OCI-LY3 (cell line): ENCODE measurements at regions not wholly inside any gene's neighbourhood (a gene's known extent, or its start where the extent isn't known, plus 50 kb on each side); places are given as distances from the start of the nearest gene placed in this dataset.

Experiments
- H2AFZ ChIP-seq: fragments of 200-600, 300-600 bp; shearing (Covaris generic); 2 replicates; pipeline ENCODE4 v1.6.0; 2014; ENCODE audit warnings: antibody characterized with exemption, low read depth, low read length
- H3K27ac ChIP-seq: fragments of 200-600, 300-600 bp; sonication (generic); 2 replicates; pipeline ENCODE4 v1.5.1; 2014; ENCODE audit warnings: mild to moderate bottlenecking, low read length, moderate library complexity, mixed read lengths
- H3K27me3 ChIP-seq: fragments of 200-600, 300-600 bp; sonication (generic); 2 replicates; pipeline ENCODE4 v1.6.1; 2014; ENCODE audit warnings: low read depth, low read length, mixed read lengths
- H3K36me3 ChIP-seq: fragments of 200-600, 300-600 bp; sonication (generic); replicated peaks from 2 replicates; pipeline ENCODE3; 2014; ENCODE audit warnings: low read depth, low read length, mixed read lengths
- H3K4me1 ChIP-seq: fragments of 300-600, 200-600 bp; sonication (generic); 2 replicates; pipeline ENCODE4 v1.6.1; 2014; ENCODE audit warnings: low read length, mixed read lengths
- H3K4me2 ChIP-seq: fragments of 200-600, 300-600 bp; sonication (generic); 2 replicates; pipeline ENCODE4 v1.6.1; 2014; ENCODE audit warnings: low read length, mixed read lengths
- H3K4me3 ChIP-seq: fragments of 300-600, 200-600 bp; sonication (generic); 2 replicates; pipeline ENCODE4 v1.5.1; 2014; ENCODE audit warnings: antibody characterized with exemption, mild to moderate bottlenecking, low read length, moderate library complexity
- H3K79me2 ChIP-seq: fragments of 300-600, 200-600 bp; shearing (Covaris generic); 2 replicates; pipeline ENCODE4 v1.6.1; 2014; ENCODE audit warnings: mild to moderate bottlenecking, low read length, mixed read lengths
- H3K9ac ChIP-seq: fragments of 300-600, 200-600 bp; shearing (Covaris generic); 2 replicates; pipeline ENCODE4 v1.6.0; 2014; ENCODE audit warnings: mild to moderate bottlenecking, low read length, moderate library complexity
- H3K9me3 ChIP-seq: fragments of 200-600, 300-600 bp; shearing (Covaris generic); 2 replicates; pipeline ENCODE4 v1.6.1; 2014; ENCODE audit warnings: low read length, mixed read lengths; ENCODE audit not compliant: insufficient read depth
- H4K20me1 ChIP-seq: fragments of 200-600, 300-600 bp; sonication (generic); 2 replicates; pipeline ENCODE4 v1.6.1; 2016; ENCODE audit warnings: low read length, mixed read lengths; ENCODE audit not compliant: insufficient read depth
- EZH2phosphoT487 ChIP-seq: fragments of 200-600 bp; shearing (Covaris generic); IDR thresholded peaks from 2 replicates; pipeline ENCODE4 v1.6.1; 2018; ENCODE audit warnings: antibody characterized with exemption, mixed run types, low read depth
- TF ChIP-seq, protein P1 (sequence below): fragments of 200-600, 300-600 bp; sonication (generic); IDR thresholded peaks from 2 replicates; pipeline ENCODE4 v1.5.1; 2014; ENCODE audit warnings: antibody characterized with exemption, low read length, low read depth

DNA sequence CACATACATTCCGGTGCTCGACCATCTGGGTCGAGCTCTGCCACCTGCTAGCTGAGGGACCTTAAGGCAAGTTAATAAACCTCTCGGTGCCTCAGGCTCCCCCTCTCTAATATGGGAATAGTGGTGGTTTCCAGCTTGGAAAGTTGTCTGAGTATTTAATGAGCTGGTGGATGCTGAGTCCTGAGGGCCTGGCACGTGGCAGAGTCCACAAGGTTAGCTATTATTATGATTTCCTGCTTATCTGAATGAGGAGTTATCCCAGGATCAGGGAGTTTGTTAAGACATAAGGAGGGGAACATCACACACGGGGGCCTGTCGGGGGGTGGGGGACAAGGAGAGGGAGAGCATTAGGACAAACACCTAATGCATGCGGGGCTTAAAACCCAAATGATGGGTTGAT, 80.1 kb upstream of the SLC22A23 start:
- Histone ChIP-seq H3K4me1 (no peaks in the 10 kb centered on the region), H3K27ac (no peak overlapping the region), H3K9ac (no peak overlapping the region), H4K20me1 (no peaks in the 10 kb centered on the region), H3K79me2 (no peaks in the 10 kb centered on the region), H3K36me3 (no peaks in the 10 kb centered on the region), H3K27me3 (peaks cover 10% of the 10 kb centered on the region; the same call in 1 of the 2 replicates), H2AFZ (no peak overlapping the region), H3K4me2 (no peak overlapping the region), H3K9me3 (no peaks in the 10 kb centered on the region), H3K4me3 (no peak overlapping the region)
- TF ChIP-seq EZH2phosphoT487: no peak
- TF ChIP-seq, protein P1, sequence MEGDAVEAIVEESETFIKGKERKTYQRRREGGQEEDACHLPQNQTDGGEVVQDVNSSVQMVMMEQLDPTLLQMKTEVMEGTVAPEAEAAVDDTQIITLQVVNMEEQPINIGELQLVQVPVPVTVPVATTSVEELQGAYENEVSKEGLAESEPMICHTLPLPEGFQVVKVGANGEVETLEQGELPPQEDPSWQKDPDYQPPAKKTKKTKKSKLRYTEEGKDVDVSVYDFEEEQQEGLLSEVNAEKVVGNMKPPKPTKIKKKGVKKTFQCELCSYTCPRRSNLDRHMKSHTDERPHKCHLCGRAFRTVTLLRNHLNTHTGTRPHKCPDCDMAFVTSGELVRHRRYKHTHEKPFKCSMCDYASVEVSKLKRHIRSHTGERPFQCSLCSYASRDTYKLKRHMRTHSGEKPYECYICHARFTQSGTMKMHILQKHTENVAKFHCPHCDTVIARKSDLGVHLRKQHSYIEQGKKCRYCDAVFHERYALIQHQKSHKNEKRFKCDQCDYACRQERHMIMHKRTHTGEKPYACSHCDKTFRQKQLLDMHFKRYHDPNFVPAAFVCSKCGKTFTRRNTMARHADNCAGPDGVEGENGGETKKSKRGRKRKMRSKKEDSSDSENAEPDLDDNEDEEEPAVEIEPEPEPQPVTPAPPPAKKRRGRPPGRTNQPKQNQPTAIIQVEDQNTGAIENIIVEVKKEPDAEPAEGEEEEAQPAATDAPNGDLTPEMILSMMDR: no peak

DNA sequence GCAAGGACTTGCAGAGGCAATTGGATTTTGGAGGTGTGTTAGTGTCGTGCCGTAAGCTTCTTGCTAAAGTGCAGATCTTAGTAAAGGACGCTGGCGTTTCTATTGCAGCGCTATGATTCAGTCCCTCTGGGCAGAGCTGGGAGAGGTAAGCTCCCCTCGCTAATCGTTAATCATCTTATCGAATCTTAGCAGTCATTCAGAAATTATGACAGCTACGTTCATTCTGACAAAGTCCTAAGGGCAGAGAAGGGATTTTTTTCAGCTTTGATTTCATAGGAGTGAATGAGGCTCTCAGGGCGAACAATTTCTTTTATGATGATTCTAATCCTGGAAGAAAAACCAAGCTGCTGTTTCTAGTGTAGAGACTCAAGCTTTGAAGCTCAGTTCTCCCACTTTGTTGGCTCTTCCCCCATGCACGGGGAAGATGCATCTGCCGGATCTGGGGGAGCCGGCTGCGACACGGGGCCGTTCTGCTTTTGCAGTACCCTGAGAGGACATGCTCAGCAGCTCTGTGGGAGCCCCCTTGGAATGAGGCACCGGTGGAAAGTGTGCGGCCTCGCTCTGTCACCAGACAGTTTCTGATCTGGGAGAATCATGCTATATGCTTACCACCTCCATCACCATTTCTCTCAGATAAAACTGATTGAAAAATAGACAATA, 79.1 kb upstream of the SLC22A23 start:
- no peaks in the 10 kb centered on the region for H3K79me2 ChIP-seq

DNA sequence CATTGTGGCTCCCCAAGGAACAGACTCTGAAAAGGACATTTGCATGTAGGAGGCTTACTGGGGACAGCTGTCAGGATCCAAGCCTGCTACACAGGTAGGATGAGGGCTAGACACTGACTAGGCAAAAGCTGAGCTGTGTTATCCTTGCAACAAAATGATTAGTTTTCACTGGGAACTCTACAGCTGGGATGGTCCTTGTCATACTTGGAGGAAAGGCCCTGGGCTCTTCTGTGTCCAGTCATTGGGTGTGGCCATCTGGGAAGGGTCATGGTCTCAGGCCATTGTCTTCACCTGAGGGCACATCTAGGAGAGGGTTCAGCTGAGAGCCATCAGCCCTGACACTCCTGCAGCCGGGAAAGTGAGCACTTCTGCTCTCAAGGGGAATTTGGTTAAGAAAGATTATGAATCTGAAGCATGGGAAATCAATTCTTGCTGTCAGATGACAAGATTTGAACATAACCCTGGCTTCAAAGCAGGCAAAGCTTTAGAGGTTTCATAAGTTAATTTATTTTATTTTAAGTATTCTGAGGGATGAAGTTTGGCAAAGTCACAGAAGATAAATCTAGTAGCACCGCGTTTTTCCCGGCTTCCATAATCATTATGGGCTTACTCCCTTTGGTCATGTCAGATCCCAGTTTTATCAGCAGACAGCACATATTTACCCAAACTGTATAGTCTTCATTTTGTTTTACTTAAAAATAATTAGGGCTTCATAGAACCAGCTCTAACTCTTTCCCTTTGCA, 78.4 kb upstream of the SLC22A23 start:
- H3K79me2 ChIP-seq: no peaks in the 10 kb centered on the region
- no peaks in the 10 kb centered on the region for H3K4me1 ChIP-seq
- no peak overlapping the region for H3K9ac ChIP-seq
- TF ChIP-seq, protein P1: no peak
- no peak for TF ChIP-seq EZH2phosphoT487
- no peak overlapping the region for H3K4me3 ChIP-seq
- H3K27ac ChIP-seq: no peak overlapping the region
- no peaks in the 10 kb centered on the region for H4K20me1 ChIP-seq
- H3K36me3 ChIP-seq: no peaks in the 10 kb centered on the region
- no peaks in the 10 kb centered on the region for H3K9me3 ChIP-seq
- H3K27me3 ChIP-seq: peaks cover 10% of the 10 kb centered on the region; the same call in 1 of the 2 replicates
- H3K4me2 ChIP-seq: no peak overlapping the region
- no peak overlapping the region for H2AFZ ChIP-seq

More for the DNA sequence above, 79.1 kb upstream of the SLC22A23 start:
- Histone ChIP-seq H3K4me2 (no peak overlapping the region), H3K27me3 (peaks cover 10% of the 10 kb centered on the region; the same call in 1 of the 2 replicates), H3K27ac (no peak overlapping the region), H2AFZ (no peak overlapping the region), H3K9ac (no peak overlapping the region), H3K4me1 (no peaks in the 10 kb centered on the region), H3K9me3 (no peaks in the 10 kb centered on the region), H4K20me1 (no peaks in the 10 kb centered on the region), H3K4me3 (no peak overlapping the region), H3K36me3 (no peaks in the 10 kb centered on the region)
- TF ChIP-seq, protein P1: no peak
- TF ChIP-seq EZH2phosphoT487: no peak

DNA sequence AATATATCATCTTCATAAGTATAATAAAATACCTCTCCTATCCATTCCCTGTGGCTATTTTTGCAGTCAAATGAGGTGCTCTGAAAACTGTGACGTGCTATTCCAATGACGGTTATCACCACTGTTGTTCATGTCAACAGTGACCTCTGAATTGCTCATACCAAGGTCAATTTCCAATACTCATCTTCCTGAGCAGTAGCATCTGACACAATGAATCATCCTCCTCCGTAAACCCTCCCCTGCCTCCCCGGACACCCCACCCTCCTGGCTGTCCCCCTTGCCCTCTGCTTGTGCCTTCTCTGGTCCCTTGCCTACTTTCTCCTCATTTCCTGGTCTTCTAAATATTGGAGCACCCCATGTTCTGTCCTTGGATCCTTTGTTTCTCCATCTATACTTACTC, 77.7 kb upstream of the SLC22A23 start:
- Histone ChIP-seq H3K4me3 (no peak overlapping the region), H3K9me3 (no peaks in the 10 kb centered on the region), H2AFZ (no peak overlapping the region), H3K4me1 (no peaks in the 10 kb centered on the region), H3K27me3 (peaks cover 10% of the 10 kb centered on the region), H3K27ac (no peak overlapping the region), H3K79me2 (no peaks in the 10 kb centered on the region), H4K20me1 (no peaks in the 10 kb centered on the region), H3K9ac (no peak overlapping the region), H3K4me2 (no peak overlapping the region), H3K36me3 (no peaks in the 10 kb centered on the region)
- TF ChIP-seq, protein P1: no peak
- no peak for TF ChIP-seq EZH2phosphoT487
